ENCODE measurements at regions not wholly inside any gene's neighbourhood (a gene's known extent, or its start where the extent isn't known, plus 50 kb on each side); places are given as distances from the start of the nearest gene placed in this dataset.

GRCh38 chr12:65747338-65747737, 76.9 kb upstream of the HMGA2 start:
- Histone ChIP-seq H3K27ac (no peak overlapping the region), H3K27me3 (peaks cover 0 to 18% of the 10 kb centered on the region in 2 donors), H3K36me3 (no peaks in the 10 kb centered on the region), H3K4me1 (no peaks in the 10 kb centered on the region), H3K4me3 (no peak overlapping the region), H3K9me3 (no peaks in the 10 kb centered on the region)
- no peak for TF ChIP-seq POLR2AphosphoS5 (IDR thresholded peaks at IDR 0.05)
- DNase-seq (ENCODE audit: low spot score in 2 of 2): no peak
- intact Hi-C loops (cut with DNase I; ENCODE audit: low total_unique reads): no loop called here

- Histone ChIP-seq H3K4me3 (no peak overlapping the region), H3K4me1 (no peaks in the 10 kb centered on the region), H3K27me3 (peaks cover 0 to 8% of the 10 kb centered on the region in 2 donors), H3K36me3 (no peaks in the 10 kb centered on the region), H3K9me3 (no peaks in the 10 kb centered on the region), H3K27ac (no peak overlapping the region)
- no peak for TF ChIP-seq POLR2A (IDR thresholded peaks at IDR 0.05)
- TF ChIP-seq, protein P1, sequence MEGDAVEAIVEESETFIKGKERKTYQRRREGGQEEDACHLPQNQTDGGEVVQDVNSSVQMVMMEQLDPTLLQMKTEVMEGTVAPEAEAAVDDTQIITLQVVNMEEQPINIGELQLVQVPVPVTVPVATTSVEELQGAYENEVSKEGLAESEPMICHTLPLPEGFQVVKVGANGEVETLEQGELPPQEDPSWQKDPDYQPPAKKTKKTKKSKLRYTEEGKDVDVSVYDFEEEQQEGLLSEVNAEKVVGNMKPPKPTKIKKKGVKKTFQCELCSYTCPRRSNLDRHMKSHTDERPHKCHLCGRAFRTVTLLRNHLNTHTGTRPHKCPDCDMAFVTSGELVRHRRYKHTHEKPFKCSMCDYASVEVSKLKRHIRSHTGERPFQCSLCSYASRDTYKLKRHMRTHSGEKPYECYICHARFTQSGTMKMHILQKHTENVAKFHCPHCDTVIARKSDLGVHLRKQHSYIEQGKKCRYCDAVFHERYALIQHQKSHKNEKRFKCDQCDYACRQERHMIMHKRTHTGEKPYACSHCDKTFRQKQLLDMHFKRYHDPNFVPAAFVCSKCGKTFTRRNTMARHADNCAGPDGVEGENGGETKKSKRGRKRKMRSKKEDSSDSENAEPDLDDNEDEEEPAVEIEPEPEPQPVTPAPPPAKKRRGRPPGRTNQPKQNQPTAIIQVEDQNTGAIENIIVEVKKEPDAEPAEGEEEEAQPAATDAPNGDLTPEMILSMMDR (IDR thresholded peaks at IDR 0.05): no peak
- intact Hi-C loops (cut with DNase I; ENCODE audit: low total_unique reads): no loop called here
- DNase-seq (ENCODE audit: low spot score in 2 of 2): no peak
Measured at GRCh38 chr12:65748332-65748731, 76.0 kb upstream of the HMGA2 start.

GRCh38 chr12:65754290-65754689, 70.0 kb upstream of the HMGA2 start:
- Histone ChIP-seq H3K36me3 (no peaks in the 10 kb centered on the region), H3K4me1 (no peaks in the 10 kb centered on the region), H3K27ac (no peak overlapping the region), H3K4me3 (no peak overlapping the region), H3K9me3 (no peaks in the 10 kb centered on the region), H3K27me3 (peaks cover 0 to 4% of the 10 kb centered on the region in 2 donors)
- TF ChIP-seq POLR2A (IDR thresholded peaks at IDR 0.05) (no peak), POLR2AphosphoS5 (IDR thresholded peaks at IDR 0.05) (no peak)
- TF ChIP-seq, protein P1 (IDR thresholded peaks at IDR 0.05): no peak
- no peak for DNase-seq (ENCODE audit: low spot score in 2 of 2)
- intact Hi-C loops (cut with DNase I; ENCODE audit: low total_unique reads): no loop called here

- DNase-seq (ENCODE audit: low spot score in 2 of 2): no peak
- H3K27me3 ChIP-seq: peaks cover 0 to 4% of the 10 kb centered on the region in 2 donors
- intact Hi-C loops (cut with DNase I; ENCODE audit: low total_unique reads): no loop called here
- H3K36me3 ChIP-seq: no peaks in the 10 kb centered on the region
- H3K4me1 ChIP-seq: no peaks in the 10 kb centered on the region
- H3K27ac ChIP-seq: no peak overlapping the region
- TF ChIP-seq POLR2AphosphoS5 (IDR thresholded peaks at IDR 0.05) (no peak), POLR2A (IDR thresholded peaks at IDR 0.05) (no peak)
- TF ChIP-seq, protein P1 (IDR thresholded peaks at IDR 0.05): no peak
- H3K4me3 ChIP-seq: no peak overlapping the region
- H3K9me3 ChIP-seq: no peaks in the 10 kb centered on the region
Measured at GRCh38 chr12:65754744-65755595, 69.3 kb upstream of the HMGA2 start.

GRCh38 chr12:65755596-65755978, 68.7 kb upstream of the HMGA2 start:
- DNase-seq (ENCODE audit: low spot score in 2 of 2): no peak
- intact Hi-C loops (cut with DNase I; ENCODE audit: low total_unique reads): no loop called here
- Histone ChIP-seq H3K36me3 (no peaks in the 10 kb centered on the region), H3K27ac (no peak overlapping the region), H3K27me3 (peaks cover 0 to 4% of the 10 kb centered on the region in 2 donors), H3K4me1 (no peaks in the 10 kb centered on the region), H3K4me3 (no peak overlapping the region), H3K9me3 (no peaks in the 10 kb centered on the region)
- TF ChIP-seq, protein P1 (IDR thresholded peaks at IDR 0.05): no peak
- TF ChIP-seq POLR2AphosphoS5 (IDR thresholded peaks at IDR 0.05) (no peak), POLR2A (IDR thresholded peaks at IDR 0.05) (no peak)
